Smooth muscle cell (in vitro differentiated cells): ENCODE measurements at regions not wholly inside any gene's neighbourhood (a gene's known extent, or its start where the extent isn't known, plus 50 kb on each side); places are given as distances from the start of the nearest gene placed in this dataset.
A peak's percentile ranks its signal among the peaks of the same experiment; 100 is the strongest.

Experiments
- DNase-seq: peaks from one replicate; lab custom pipeline; 2025; ENCODE audit not compliant: unreplicated experiment; lab: John Stamatoyannopoulos, UW
- H2AFZ ChIP-seq: fragments of 200-600 bp; sonication (generic); 2 replicates; pipeline ENCODE4 v1.6.0; 2016; ENCODE audit warnings: antibody characterized with exemption, low read depth, mild to moderate bottlenecking
- H3F3A ChIP-seq: fragments of 200-600 bp; sonication (generic); 2 replicates; pipeline ENCODE4 v1.6.0; 2017; ENCODE audit warnings: antibody characterized with exemption, low read depth
- H3K27ac ChIP-seq: fragments of 200-600 bp; sonication (generic); 2 replicates; pipeline ENCODE4 v1.5.1; 2016; ENCODE audit warnings: low read depth, mild to moderate bottlenecking
- H3K27me3 ChIP-seq: fragments of 200-600 bp; sonication (generic); 2 replicates; pipeline ENCODE4 v1.6.1; 2016; ENCODE audit warnings: low read depth, mild to moderate bottlenecking
- H3K36me3 ChIP-seq: fragments of 200-600 bp; sonication (generic); 2 replicates; pipeline ENCODE4 v1.5.1; 2016; ENCODE audit warnings: low read depth
- H3K4me1 ChIP-seq: fragments of 200-600 bp; sonication (generic); 2 replicates; pipeline ENCODE4 v1.5.1; 2016; ENCODE audit warnings: low read depth
- H3K4me2 ChIP-seq: fragments of 200-600 bp; sonication (generic); 2 replicates; pipeline ENCODE4 v1.6.0; 2016; ENCODE audit warnings: mild to moderate bottlenecking
- H3K4me3 ChIP-seq: fragments of 200-600 bp; sonication (generic); 2 replicates; pipeline ENCODE4 v1.5.1; 2016; ENCODE audit warnings: mild to moderate bottlenecking
- H3K79me2 ChIP-seq: fragments of 200-600 bp; sonication (generic); 2 replicates; pipeline ENCODE4 v1.6.0; 2016; ENCODE audit warnings: low read depth, mild to moderate bottlenecking
- H3K9ac ChIP-seq: fragments of 200-600 bp; sonication (generic); 2 replicates; pipeline ENCODE4 v1.6.0; 2016; ENCODE audit warnings: low read depth
- H3K9me3 ChIP-seq: fragments of 200-600 bp; sonication (generic); replicated peaks from 2 replicates; pipeline ENCODE4 v1.5.1; 2016; ENCODE audit warnings: low read depth
- H4K20me1 ChIP-seq: fragments of 200-600 bp; sonication (generic); 2 replicates; pipeline ENCODE4 v1.6.0; 2016; ENCODE audit warnings: low read depth
- WGBS: methylation state at CpG from one replicate; pipeline ENCODE4 v1.1.7; 2016; ENCODE audit warnings: low lambda C conversion rate; 5-methylcytosine and 5-hydroxymethylcytosine counted together
- TF ChIP-seq, protein P1 (sequence below): fragments of 200-600 bp; sonication (generic); IDR thresholded peaks from 2 replicates; pipeline ENCODE4 v1.5.1; 2017; ENCODE audit warnings: borderline replicate concordance, mild to moderate bottlenecking, antibody characterized with exemption; ENCODE audit not compliant: insufficient read depth, poor library complexity, severe bottlenecking

DNA sequence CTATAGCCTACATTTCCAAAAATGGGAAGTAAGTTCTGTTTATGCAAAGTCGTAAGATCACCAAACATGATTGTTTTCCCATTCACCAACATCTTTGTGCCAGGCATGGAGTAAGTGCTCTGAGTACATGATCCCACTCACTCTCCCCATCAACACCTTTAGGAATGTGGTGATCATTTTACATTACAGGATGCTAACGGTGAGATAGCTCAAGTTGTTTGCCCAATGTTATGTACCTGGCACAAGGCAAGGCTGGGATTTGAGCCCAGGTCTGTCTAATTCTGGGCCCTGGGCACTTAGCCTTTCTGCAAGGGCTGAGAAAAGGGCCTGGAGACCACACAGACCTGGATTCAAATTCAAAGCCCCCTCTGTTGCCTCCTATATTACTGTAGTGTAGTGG lies 581.7 kb upstream of the CFAP20DC start:
- Histone ChIP-seq H3K9ac (no peak overlapping the region), H3K79me2 (no peaks in the 10 kb centered on the region), H3F3A (no peaks in the 10 kb centered on the region), H3K9me3 (no peaks in the 10 kb centered on the region), H4K20me1 (no peaks in the 10 kb centered on the region), H3K4me1 (peaks cover 5% of the 10 kb centered on the region), H3K4me3 (no peak overlapping the region), H3K36me3 (no peaks in the 10 kb centered on the region), H2AFZ (no peak overlapping the region), H3K4me2 (no peak overlapping the region), H3K27ac (no peak overlapping the region), H3K27me3 (no peaks in the 10 kb centered on the region)
- TF ChIP-seq, protein P1, sequence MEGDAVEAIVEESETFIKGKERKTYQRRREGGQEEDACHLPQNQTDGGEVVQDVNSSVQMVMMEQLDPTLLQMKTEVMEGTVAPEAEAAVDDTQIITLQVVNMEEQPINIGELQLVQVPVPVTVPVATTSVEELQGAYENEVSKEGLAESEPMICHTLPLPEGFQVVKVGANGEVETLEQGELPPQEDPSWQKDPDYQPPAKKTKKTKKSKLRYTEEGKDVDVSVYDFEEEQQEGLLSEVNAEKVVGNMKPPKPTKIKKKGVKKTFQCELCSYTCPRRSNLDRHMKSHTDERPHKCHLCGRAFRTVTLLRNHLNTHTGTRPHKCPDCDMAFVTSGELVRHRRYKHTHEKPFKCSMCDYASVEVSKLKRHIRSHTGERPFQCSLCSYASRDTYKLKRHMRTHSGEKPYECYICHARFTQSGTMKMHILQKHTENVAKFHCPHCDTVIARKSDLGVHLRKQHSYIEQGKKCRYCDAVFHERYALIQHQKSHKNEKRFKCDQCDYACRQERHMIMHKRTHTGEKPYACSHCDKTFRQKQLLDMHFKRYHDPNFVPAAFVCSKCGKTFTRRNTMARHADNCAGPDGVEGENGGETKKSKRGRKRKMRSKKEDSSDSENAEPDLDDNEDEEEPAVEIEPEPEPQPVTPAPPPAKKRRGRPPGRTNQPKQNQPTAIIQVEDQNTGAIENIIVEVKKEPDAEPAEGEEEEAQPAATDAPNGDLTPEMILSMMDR: no peak
- DNase-seq: no peak
- 83% methylated on average over 2 of the region's 2 CpGs for WGBS

DNA sequence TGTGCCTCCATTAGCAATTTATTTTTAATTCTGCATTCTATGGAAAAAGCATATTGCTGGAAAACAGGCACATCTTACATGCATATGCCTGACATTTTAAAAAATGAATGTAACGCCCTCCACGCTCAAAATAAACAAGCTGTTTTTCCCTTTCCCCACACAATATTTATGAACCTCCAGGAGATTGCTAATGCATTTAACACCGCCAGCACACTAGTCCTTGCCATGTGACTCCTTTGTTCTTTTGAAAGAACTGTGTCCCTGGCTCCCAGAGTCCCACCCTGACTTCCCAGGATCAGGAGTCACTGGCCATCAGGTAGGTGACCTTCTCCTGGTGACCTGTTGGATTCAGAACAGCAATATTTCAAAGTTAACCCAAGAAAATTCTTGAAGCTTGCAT lies 571.2 kb upstream of the CFAP20DC start:
- Histone ChIP-seq H3F3A (no peaks in the 10 kb centered on the region), H2AFZ (no peak overlapping the region), H3K9me3 (no peaks in the 10 kb centered on the region), H3K4me1 (no peaks in the 10 kb centered on the region), H3K4me2 (no peak overlapping the region), H3K36me3 (no peaks in the 10 kb centered on the region), H3K27me3 (no peaks in the 10 kb centered on the region), H3K27ac (no peak overlapping the region), H3K4me3 (no peak overlapping the region), H3K79me2 (no peaks in the 10 kb centered on the region), H3K9ac (no peak overlapping the region), H4K20me1 (no peaks in the 10 kb centered on the region)
- no peak for DNase-seq
- TF ChIP-seq, protein P1: no peak
- 90% methylated on average over 3 of the region's 3 CpGs for WGBS

DNA sequence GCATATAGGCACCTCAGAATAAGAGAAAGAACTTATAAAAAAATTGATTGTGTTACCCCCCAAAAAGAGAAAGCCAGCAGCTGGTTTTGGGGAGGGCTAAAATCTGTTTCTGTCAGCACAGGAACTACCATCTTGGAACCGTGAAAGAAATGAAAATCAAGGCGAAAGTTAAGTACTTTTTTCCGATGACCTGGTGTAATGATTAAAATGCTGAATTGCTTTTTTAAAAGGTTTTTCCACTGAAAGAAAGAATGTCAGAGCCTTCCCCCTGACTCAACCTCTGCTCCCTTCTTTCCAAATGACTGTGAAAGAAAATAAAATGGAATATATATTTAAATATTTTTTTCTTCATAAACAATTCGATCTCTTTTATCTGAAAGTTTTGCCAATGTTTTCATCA lies 570.5 kb upstream of the CFAP20DC start:
- Histone ChIP-seq H3K27ac (no peak overlapping the region), H3K9me3 (no peaks in the 10 kb centered on the region), H3K9ac (no peak overlapping the region), H3K4me2 (no peak overlapping the region), H3F3A (no peaks in the 10 kb centered on the region), H3K4me1 (no peaks in the 10 kb centered on the region), H3K27me3 (no peaks in the 10 kb centered on the region), H3K36me3 (no peaks in the 10 kb centered on the region), H2AFZ (no peak overlapping the region), H3K79me2 (no peaks in the 10 kb centered on the region), H3K4me3 (no peak overlapping the region), H4K20me1 (no peaks in the 10 kb centered on the region)
- DNase-seq: no peak
- WGBS: 96% methylated on average over 4 of the region's 4 CpGs
- TF ChIP-seq, protein P1: no peak

DNA sequence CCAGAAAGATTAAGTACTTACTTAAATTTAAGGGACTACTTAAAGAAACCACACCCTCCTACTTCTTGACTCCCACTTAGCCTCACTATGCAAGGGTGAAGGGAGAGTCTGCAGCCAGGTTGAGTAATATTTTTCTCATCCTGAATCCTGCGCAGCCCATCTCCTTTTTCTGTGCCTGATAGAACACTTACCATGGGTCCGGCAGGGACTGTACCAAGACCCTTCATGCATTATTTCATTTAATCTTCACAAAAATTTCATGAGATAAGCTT lies 562.6 kb upstream of the CFAP20DC start:
- no peaks in the 10 kb centered on the region for H3K36me3 ChIP-seq

More for the DNA sequence above, 562.6 kb upstream of the CFAP20DC start:
- Histone ChIP-seq H3F3A (no peaks in the 10 kb centered on the region), H3K4me1 (no peaks in the 10 kb centered on the region), H3K9ac (no peak overlapping the region), H4K20me1 (no peaks in the 10 kb centered on the region), H3K79me2 (no peaks in the 10 kb centered on the region), H3K27me3 (no peaks in the 10 kb centered on the region), H3K27ac (peak overlapping the region; percentile 8), H3K4me3 (no peak overlapping the region), H2AFZ (peak overlapping the region; percentile 50), H3K9me3 (no peaks in the 10 kb centered on the region), H3K4me2 (peak overlapping the region; percentile 61)
- 86% methylated on average over 2 of the region's 2 CpGs for WGBS
- DNase-seq: no peak
- TF ChIP-seq, protein P1: no peak
